COR-L47 (cell line): ENCODE measurements at regions not wholly inside any gene's neighbourhood (a gene's known extent, or its start where the extent isn't known, plus 50 kb on each side); places are given as distances from the start of the nearest gene placed in this dataset.

Experiments
- DNase-seq: peaks from one replicate; lab custom pipeline; 2025; lab: John Stamatoyannopoulos, UW

- no peak for DNase-seq
These were observed 188.5 kb upstream of the HDAC4 start for GRCh38 chr2:239589270-239589825.

DNA sequence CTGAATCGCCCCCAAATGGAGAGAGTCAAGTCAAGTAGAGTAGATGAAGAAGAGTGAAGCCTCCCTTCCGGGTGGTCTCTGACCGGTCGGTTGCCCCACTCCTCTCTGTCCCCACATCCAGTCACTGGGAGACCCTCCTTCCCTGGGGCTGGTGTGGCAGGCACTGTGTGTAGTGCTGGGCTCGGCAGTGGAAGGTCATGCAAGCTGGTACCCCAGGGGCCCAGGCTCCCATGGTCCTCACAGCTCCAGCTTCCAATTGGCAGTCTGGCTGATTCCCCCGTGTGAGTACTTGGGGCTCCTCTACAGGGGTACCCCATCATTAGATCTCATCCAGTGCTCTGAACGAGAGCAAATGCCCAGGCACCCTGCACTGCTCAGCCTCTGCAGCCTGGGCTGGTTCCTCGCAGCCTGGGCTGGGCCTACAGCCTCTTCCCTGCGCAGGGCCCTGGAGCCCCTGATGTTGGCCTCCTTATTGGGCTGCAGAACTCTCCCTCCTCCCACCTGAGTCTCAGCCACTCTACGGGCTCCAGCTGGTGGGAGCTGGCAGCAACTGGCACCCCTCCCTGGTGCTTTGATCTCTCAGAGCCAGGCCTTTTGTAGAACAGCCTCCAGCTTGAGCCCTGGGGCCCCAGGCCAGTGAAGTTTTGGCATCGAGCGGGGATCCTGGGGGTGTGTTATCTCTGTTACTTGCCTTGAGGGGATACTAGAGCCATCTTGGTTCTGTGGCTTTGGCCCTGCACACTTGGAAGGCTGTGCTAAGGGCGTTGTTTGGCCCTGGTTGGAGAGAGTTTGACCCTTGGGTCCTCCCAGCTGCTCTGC lies 187.8 kb upstream of the HDAC4 start:
- DNase-seq, result no peak

GRCh38 chr2:239587841-239588240 lies 187.0 kb upstream of the HDAC4 start:
- no peak for DNase-seq

GRCh38 chr2:239587311-239587731 lies 186.5 kb upstream of the HDAC4 start:
- no peak for DNase-seq

DNA sequence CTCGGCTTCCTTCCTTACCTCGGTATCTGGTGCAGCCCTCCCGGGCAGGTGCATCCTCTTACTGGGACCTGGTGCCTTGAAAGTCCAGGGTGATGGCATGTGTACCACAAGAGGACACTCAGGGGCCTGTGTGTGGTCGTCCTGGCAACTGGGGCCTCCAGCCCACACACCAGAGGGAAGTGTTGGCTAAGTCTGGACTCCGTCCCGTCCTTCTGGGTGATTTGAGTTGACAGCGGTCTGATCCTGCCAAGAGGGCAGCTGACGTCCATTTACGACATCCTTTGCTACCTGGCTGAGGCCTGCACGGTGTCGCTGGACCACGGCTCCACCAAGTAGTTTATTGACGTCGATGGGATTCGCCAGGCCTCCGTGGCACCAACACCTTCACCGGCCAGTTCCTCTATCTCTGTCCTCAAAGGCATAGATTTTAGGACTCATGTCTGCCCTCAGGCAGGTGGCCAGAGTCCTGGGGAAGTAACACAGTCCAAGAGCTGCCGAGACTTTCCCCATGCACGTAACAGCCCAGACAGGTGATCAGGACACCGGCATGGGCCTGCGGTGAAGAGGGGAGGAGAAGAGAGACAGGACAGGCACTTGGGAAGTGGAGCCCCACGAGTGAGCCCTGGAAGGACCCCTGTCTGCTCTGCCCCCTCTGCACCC lies 186.0 kb upstream of the HDAC4 start:
- DNase-seq, result no peak

DNA sequence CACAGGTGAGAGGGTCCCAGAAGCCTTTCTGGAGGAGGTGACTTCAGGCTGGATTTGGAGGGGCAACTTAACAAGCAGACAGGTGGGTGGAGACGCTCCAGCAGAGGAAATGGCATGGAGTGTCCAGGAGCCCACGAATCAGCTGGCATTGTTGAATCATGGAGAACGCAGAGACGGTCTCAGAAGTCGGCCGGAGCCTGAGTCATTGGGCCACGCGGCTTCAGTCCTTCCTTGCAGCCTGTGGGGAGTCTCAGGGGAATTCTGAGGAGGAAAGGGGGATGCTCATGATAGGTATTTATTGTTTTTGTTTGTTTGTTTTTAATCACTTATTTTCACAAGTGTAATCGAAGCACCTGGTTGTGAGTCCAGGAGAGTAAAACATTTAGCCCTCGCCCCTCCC lies 184.6 kb upstream of the HDAC4 start:
- DNase-seq, result no peak

DNA sequence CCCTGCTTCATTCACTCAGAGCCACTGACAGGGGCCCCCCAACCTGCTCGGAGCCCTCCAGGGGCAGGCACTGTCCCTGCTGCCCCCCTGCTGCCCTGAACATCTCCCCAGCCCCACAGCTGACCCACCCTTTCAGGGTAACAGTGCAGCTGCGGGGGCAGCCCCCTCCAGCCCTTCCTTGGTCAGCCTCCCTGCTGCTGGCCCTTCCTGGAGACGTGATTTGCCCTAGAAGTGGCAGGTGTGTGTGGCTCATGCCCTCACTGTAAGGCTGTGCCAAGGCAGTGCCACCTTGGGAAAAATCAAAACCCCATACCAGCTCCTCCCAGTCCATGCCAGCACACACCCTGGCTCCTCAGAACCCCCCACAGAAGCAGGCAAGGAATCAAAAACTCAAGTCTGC lies 184.2 kb upstream of the HDAC4 start:
- DNase-seq, result no peak

GRCh38 chr2:239583879-239584859 lies 183.3 kb upstream of the HDAC4 start:
- DNase-seq, result no peak

- no peak for DNase-seq
These were observed 182.5 kb upstream of the HDAC4 start for GRCh38 chr2:239583171-239583878.

GRCh38 chr2:239582476-239582875 lies 181.7 kb upstream of the HDAC4 start:
- DNase-seq, result no peak

DNA sequence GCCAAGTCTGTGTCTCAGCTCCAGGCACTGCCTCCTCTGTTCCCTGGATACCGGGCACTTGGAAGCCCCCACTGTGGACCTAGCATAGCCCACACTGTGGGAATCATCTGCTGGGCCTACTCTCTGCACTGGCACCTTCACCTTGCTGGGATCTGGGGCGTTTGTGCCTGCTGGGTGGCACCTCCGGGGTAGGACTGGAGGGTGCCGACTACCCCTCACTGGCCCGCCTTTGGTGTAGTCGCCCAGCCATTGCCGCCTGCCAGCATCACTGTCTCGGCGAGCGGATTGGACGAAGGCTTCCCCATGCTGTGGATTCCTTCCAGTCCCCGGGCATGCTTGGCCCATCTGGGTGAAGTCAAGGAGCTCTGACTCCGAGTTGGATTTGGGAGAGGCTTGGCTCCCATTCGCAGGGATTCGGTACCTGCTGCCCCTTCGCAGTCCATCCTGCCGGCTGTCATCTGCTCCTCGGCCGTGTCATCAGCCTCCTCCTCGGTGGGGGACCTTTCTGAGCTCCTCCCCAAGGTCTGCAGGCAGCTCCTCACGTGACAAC lies 180.6 kb upstream of the HDAC4 start:
- DNase-seq, result no peak

GRCh38 chr2:239580199-239580527 lies 179.3 kb upstream of the HDAC4 start:
- DNase-seq, result no peak

GRCh38 chr2:239579524-239580198 lies 178.8 kb upstream of the HDAC4 start:
- no peak for DNase-seq

- DNase-seq, result no peak
These were observed 178.3 kb upstream of the HDAC4 start for GRCh38 chr2:239579081-239579480.

- no peak for DNase-seq
These were observed 177.6 kb upstream of the HDAC4 start for GRCh38 chr2:239578381-239578780.

DNA sequence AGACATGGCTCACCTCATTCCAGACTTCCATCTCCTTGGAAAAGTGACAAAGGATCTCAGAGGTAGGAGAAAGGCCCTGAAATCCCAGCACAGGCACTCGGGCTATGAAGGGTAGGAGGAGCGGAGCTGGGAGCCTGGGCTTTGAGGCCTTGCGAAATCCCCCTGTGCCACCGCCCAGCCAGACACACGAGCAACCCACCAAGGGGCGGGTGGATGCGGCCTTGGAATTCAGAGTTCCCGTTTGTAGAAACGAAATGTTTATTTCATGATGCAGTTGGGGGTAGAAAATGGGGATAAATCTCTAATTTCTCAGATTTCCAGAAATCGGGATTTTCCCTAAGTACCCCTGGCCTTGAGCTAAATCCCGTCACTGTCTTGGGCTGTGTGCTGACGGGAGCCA lies 177.1 kb upstream of the HDAC4 start:
- DNase-seq, result no peak

GRCh38 chr2:239576784-239577685 lies 176.2 kb upstream of the HDAC4 start:
- no peak for DNase-seq

DNA sequence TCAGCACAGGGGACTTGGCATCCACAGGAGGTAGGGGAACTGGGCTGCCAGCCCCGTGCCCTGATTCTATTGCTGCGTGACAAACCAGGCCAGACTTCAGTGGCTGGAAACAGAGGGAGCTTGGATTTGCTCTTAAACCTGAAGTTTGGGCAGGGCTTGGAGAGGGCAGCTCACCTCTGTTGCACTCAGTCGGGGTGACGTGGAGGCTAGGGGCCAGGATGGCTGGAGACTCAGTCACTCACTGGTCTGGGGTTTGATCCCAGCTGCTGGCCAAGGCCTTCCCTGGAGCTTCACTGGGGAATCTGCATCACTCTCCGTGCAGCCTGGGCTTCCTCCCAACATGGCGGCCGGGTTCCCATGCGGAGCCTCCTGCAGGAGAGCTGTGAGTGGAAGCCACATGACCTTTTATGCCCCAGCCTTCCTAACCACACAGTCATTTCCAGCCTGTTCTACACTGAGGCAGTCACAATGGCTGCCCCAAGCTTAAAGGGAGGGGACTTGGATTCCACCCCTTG lies 175.2 kb upstream of the HDAC4 start:
- no peak for DNase-seq

DNA sequence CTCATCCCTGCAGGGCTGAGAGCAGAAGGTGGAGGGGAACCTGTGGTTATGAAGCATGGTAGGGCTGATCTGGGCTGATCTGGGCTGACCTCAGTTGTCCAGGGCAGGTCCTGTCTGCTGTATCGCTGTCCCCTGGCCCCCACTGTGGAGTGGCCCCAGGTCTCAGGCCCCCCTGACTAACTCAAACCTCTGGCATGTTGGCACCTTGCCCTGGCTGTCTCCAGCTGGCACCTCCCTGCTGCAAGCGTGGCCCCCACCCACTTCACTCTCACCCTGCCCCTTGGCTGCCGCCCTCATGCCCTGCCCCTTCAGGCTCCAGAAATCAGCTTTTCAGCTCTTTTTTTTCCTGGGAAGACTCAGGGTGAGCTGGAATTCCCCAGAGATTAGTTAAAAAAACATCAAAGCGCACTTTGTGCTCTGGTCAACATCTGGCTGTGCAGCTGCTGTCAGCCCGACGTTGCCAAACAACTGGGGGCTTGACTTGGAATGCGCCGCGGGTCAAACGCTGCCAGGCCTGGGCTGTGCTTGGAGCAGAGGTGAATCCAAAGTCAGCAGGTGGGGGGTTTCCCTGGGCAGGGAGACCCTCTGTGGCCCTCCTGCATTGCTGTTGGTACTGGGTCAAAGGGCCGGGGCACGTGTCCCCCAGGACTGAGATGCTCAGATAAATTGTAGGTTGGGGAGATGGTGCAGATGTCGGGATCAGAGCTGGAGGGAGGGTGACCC lies 173.8 kb upstream of the HDAC4 start:
- DNase-seq, result no peak
